GM12801 (cell line): ENCODE measurements at regions not wholly inside any gene's neighbourhood (a gene's known extent, or its start where the extent isn't known, plus 50 kb on each side); places are given as distances from the start of the nearest gene placed in this dataset.

Experiments used
- CTCF ChIP-seq: IDR thresholded peaks from one replicate; pipeline ENCODE4 v1.5.1; 2011; ENCODE audit warnings: control low read depth; ENCODE audit not compliant: insufficient read length; ENCODE audit errors: extremely low read depth

GRCh38 chr15:93232845-93233244, 143.8 kb upstream of the RGMA start:
- TF ChIP-seq CTCF, result no peak

- no peak for TF ChIP-seq CTCF
Measured at GRCh38 chr15:93231994-93232393, 143.0 kb upstream of the RGMA start.

DNA sequence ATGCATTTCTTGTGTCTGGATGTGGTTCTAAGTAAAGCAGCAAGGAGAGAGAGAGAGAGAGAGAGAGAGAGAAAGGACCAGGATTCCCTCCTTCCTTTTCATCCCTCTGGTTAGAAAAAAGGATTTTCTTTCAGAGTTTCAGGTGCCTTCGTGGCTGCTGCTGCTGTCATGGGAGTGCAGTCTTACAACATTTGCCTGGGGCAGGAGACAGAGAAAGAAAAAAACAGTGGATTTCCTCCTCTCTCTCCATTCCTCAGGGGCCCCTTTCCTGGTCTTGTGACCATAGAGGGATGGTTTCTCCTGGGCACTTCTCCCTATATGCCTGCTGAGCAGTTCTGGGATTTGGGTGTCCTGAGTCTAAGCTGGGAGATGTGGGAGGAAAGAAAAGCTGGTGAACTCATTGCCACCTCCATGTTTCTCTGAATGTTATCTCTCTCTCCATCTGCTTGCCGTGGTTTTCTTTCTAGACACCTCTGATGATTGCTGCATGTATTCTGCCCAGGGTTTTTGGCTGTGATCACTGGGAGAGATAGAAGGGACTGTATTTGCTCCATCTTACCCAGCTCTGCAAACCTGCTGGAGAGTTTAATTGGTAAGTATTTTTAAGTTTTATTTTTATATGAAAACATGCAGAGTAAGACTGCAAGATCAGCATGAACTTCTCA, 142.4 kb upstream of the RGMA start:
- no peak for TF ChIP-seq CTCF

DNA sequence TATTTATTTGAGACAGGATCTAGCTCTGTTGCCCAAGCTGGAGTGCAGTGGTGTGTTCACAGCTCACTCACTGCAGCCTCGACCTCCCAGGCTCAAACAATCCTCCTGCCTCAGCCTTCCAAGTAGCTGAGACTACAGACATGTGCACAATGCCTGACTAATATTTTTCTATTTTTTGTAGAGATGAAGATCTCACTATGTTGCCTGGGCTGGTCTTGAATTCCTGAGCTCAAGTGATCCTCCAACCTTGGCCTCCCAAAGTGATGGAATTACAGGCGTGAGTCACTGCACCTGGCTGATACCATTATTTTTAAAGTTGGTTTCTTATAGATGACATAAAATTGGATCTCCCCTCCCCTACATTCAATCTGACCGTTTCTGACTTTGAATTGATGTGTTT, 139.5 kb upstream of the RGMA start:
- no peak for TF ChIP-seq CTCF

DNA sequence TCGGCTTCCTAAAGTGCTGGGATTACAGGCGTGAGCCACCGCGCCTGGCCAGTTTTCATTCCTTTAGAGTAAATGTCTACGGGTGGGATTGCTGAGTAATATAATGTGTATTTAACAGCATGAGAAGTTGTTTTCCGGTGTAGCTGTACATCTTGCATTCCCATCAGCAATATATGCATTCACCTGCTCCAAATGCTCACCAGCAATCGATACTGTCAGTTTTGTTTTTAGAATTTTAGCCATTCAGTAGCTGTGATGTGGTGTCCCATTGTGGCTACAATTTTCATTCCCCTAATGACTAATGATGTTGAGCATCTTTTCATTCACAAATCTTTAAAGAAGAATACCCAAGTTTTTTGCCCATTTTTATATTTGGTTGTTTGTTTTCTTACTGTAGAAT, 134.8 kb upstream of the RGMA start:
- TF ChIP-seq CTCF, result no peak

DNA sequence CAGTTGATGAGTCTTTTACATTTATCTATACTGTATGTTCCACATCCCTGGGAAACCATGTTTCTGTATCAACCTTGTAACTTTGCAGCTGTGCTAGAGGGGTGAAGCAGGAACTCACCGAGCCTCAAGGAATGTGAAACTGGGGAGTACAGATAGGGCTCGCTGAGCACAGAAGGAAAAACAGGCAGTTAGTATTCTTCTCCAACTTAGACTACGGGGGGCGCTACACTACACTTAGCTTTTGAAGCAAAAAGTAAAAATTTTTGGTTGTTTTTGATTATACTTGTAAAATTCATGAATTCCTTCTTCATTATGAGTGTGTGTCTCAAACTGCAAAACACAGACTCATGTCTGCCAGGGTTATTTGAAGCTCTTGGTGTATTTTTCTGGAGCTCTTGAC, 132.7 kb upstream of the RGMA start:
- no peak for TF ChIP-seq CTCF

- TF ChIP-seq CTCF, result no peak
Measured at GRCh38 chr15:93219859-93220420, 130.9 kb upstream of the RGMA start.
